Activated naive CD8-positive, alpha-beta T cell treated with anti-CD3 and anti-CD28 coated beads for 36 hours (primary cell): ENCODE measurements at regions not wholly inside any gene's neighbourhood (a gene's known extent, or its start where the extent isn't known, plus 50 kb on each side); places are given as distances from the start of the nearest gene placed in this dataset.
"Not testable (repeated sequence)": the region's sequence is repeated elsewhere in the genome, so short reads cannot be mapped to it uniquely, and the experiment has no call there.

ENCODE experiments used
- DNase-seq: peaks from one replicate; pipeline ENCODE4 v3.0.0; 2021
- H3K27ac Mint-ChIP-seq: one replicate; pipeline ENCODE4 v1.8.0; 2022; ENCODE audit warnings: mild to moderate bottlenecking, moderate library complexity, mixed read lengths
- H3K27me3 Mint-ChIP-seq: one replicate; pipeline ENCODE4 v1.8.0; 2022; ENCODE audit warnings: mild to moderate bottlenecking, mixed read lengths
- H3K36me3 Mint-ChIP-seq: one replicate; pipeline ENCODE4 v1.8.0; 2021; ENCODE audit warnings: mild to moderate bottlenecking, mixed read lengths
- H3K4me1 Mint-ChIP-seq: one replicate; pipeline ENCODE4 v1.8.0; 2021; ENCODE audit warnings: mixed read lengths
- H3K4me3 Mint-ChIP-seq: one replicate; pipeline ENCODE4 v1.8.0; 2022; ENCODE audit warnings: mild to moderate bottlenecking, moderate library complexity, mixed read lengths
- H3K9me3 Mint-ChIP-seq: one replicate; pipeline ENCODE4 v1.8.0; 2022; ENCODE audit warnings: mixed read lengths

GRCh38 chr22:41023299-41023623 is 69.1 kb upstream of the EP300 start:
- H3K9me3 Mint-ChIP-seq, result no peaks in the 10 kb centered on the region
- DNase-seq, result no peak
- H3K4me3 Mint-ChIP-seq, result no peak overlapping the region
- H3K36me3 Mint-ChIP-seq, result no peaks in the 10 kb centered on the region
- no peak overlapping the region for H3K27ac Mint-ChIP-seq
- peaks cover 5% of the 10 kb centered on the region for H3K4me1 Mint-ChIP-seq
- no peaks in the 10 kb centered on the region for H3K27me3 Mint-ChIP-seq

- Mint-ChIP-seq H3K36me3 (no peaks in the 10 kb centered on the region), H3K9me3 (no peaks in the 10 kb centered on the region), H3K4me1 (no peaks in the 10 kb centered on the region), H3K4me3 (no peak overlapping the region), H3K27ac (no peak overlapping the region), H3K27me3 (no peaks in the 10 kb centered on the region)
- DNase-seq, result no peak
Observed at GRCh38 chr22:41028841-41029240, 63.6 kb upstream of the EP300 start.

GRCh38 chr22:41030891-41031290 is 61.5 kb upstream of the EP300 start:
- Mint-ChIP-seq H3K27me3 (no peaks in the 10 kb centered on the region), H3K27ac (no peak overlapping the region), H3K36me3 (no peaks in the 10 kb centered on the region), H3K4me3 (no peak overlapping the region), H3K9me3 (no peaks in the 10 kb centered on the region), H3K4me1 (no peaks in the 10 kb centered on the region)
- DNase-seq, result no peak

- Mint-ChIP-seq H3K4me3 (no peak overlapping the region), H3K4me1 (no peaks in the 10 kb centered on the region), H3K36me3 (no peaks in the 10 kb centered on the region), H3K9me3 (no peaks in the 10 kb centered on the region), H3K27me3 (no peaks in the 10 kb centered on the region), H3K27ac (no peak overlapping the region)
- DNase-seq, result no peak
Observed at GRCh38 chr22:41034706-41035105, 57.7 kb upstream of the EP300 start.

- H3K27ac Mint-ChIP-seq, result no peak overlapping the region
- no peaks in the 10 kb centered on the region for H3K27me3 Mint-ChIP-seq
- H3K4me1 Mint-ChIP-seq, result no peaks in the 10 kb centered on the region
- no peaks in the 10 kb centered on the region for H3K9me3 Mint-ChIP-seq
- no peaks in the 10 kb centered on the region for H3K36me3 Mint-ChIP-seq
- H3K4me3 Mint-ChIP-seq, result no peak overlapping the region
- no peak for DNase-seq
Observed at GRCh38 chr22:41036924-41037323, 55.5 kb upstream of the EP300 start.

- H3K36me3 Mint-ChIP-seq, result no peaks in the 10 kb centered on the region
- no peak for DNase-seq
- H3K9me3 Mint-ChIP-seq, result no peaks in the 10 kb centered on the region
- H3K27ac Mint-ChIP-seq, result peak overlapping the region; percentile 35
- no peaks in the 10 kb centered on the region for H3K27me3 Mint-ChIP-seq
- H3K4me3 Mint-ChIP-seq, result no peak overlapping the region
- no peaks in the 10 kb centered on the region for H3K4me1 Mint-ChIP-seq
Observed at GRCh38 chr22:41038732-41039131, 53.7 kb upstream of the EP300 start.

- not testable (repeated sequence) for H3K4me1 Mint-ChIP-seq, H3K4me3 Mint-ChIP-seq, H3K27ac Mint-ChIP-seq, H3K27me3 Mint-ChIP-seq, H3K36me3 Mint-ChIP-seq, H3K9me3 Mint-ChIP-seq, DNase-seq
Observed at GRCh38 chr22:41039641-41040040, 52.8 kb upstream of the EP300 start.

- no peak overlapping the region for H3K27ac Mint-ChIP-seq
- H3K27me3 Mint-ChIP-seq, result no peaks in the 10 kb centered on the region
- H3K9me3 Mint-ChIP-seq, result no peaks in the 10 kb centered on the region
- no peak for DNase-seq
- H3K4me1 Mint-ChIP-seq, result no peaks in the 10 kb centered on the region
- H3K36me3 Mint-ChIP-seq, result no peaks in the 10 kb centered on the region
- H3K4me3 Mint-ChIP-seq, result no peak overlapping the region
Observed at GRCh38 chr22:41040483-41040882, 51.9 kb upstream of the EP300 start.

GRCh38 chr22:41041532-41041931 is 50.9 kb upstream of the EP300 start:
- Mint-ChIP-seq H3K27ac (no peak overlapping the region), H3K4me3 (no peak overlapping the region), H3K9me3 (no peaks in the 10 kb centered on the region), H3K27me3 (no peaks in the 10 kb centered on the region), H3K36me3 (no peaks in the 10 kb centered on the region), H3K4me1 (no peaks in the 10 kb centered on the region)
- DNase-seq, result no peak
